NAMALWA (cell line): ENCODE measurements at regions not wholly inside any gene's neighbourhood (a gene's known extent, or its start where the extent isn't known, plus 50 kb on each side); places are given as distances from the start of the nearest gene placed in this dataset.
"Not testable (repeated sequence)": the region's sequence is repeated elsewhere in the genome, so short reads cannot be mapped to it uniquely, and the experiment has no call there.

Source experiments
- DNase-seq: peaks from one replicate; pipeline ENCODE4 v3.0.0-alpha.2; 2015; ENCODE audit warnings: low spot score

- no peak for DNase-seq
These were observed 471.0 kb downstream of the ZPLD1 start for GRCh38 chr3:102905811-102906210.

- no peak for DNase-seq
These were observed 472.0 kb downstream of the ZPLD1 start for GRCh38 chr3:102906818-102907217.

- DNase-seq = no peak
These were observed 475.1 kb downstream of the ZPLD1 start for GRCh38 chr3:102909904-102910303.

GRCh38 chr3:102916532-102916931 lies 481.7 kb downstream of the ZPLD1 start:
- no peak for DNase-seq

- no peak for DNase-seq
These were observed 491.8 kb downstream of the ZPLD1 start for GRCh38 chr3:102926618-102927017.

GRCh38 chr3:102933377-102933776 lies 498.6 kb downstream of the ZPLD1 start:
- DNase-seq = no peak

- no peak for DNase-seq
These were observed 501.8 kb downstream of the ZPLD1 start for GRCh38 chr3:102936511-102937045.

GRCh38 chr3:102941786-102942185 lies 507.0 kb downstream of the ZPLD1 start:
- no peak for DNase-seq

- DNase-seq = not testable (repeated sequence)
These were observed 511.6 kb downstream of the ZPLD1 start for GRCh38 chr3:102946445-102946844.

GRCh38 chr3:102972350-102972749 lies 537.5 kb downstream of the ZPLD1 start:
- no peak for DNase-seq

GRCh38 chr3:102974333-102974732 lies 539.5 kb downstream of the ZPLD1 start:
- no peak for DNase-seq

GRCh38 chr3:102979191-102979590 lies 544.4 kb downstream of the ZPLD1 start:
- no peak for DNase-seq

GRCh38 chr3:102979682-102980354 lies 545.0 kb downstream of the ZPLD1 start:
- DNase-seq = no peak

- no peak for DNase-seq
These were observed 545.5 kb downstream of the ZPLD1 start for GRCh38 chr3:102980355-102980696.

GRCh38 chr3:103002425-103003176 lies 567.8 kb downstream of the ZPLD1 start:
- DNase-seq = peak; percentile 57

- no peak for DNase-seq
These were observed 571.8 kb downstream of the ZPLD1 start for GRCh38 chr3:103006526-103007183.

GRCh38 chr3:103009609-103010008 lies 574.8 kb downstream of the ZPLD1 start:
- DNase-seq = no peak

- no peak for DNase-seq
These were observed 591.1 kb downstream of the ZPLD1 start for GRCh38 chr3:103025880-103026279.

GRCh38 chr3:103033841-103034240 lies 599.0 kb downstream of the ZPLD1 start:
- no peak for DNase-seq

- DNase-seq = no peak
These were observed 612.8 kb downstream of the ZPLD1 start for GRCh38 chr3:103047640-103048039.

GRCh38 chr3:103048068-103048722 lies 613.4 kb downstream of the ZPLD1 start:
- no peak for DNase-seq

GRCh38 chr3:103052236-103052830 lies 617.5 kb downstream of the ZPLD1 start:
- no peak for DNase-seq
